Sigmoid colon (tissue), 6 donors: ENCODE measurements at regions not wholly inside any gene's neighbourhood (a gene's known extent, or its start where the extent isn't known, plus 50 kb on each side); places are given as distances from the start of the nearest gene placed in this dataset.

Experiments used
- DNase-seq: peaks from one replicate; pipeline ENCODE4 v3.0.0-alpha.2; 2019
- H3K27ac ChIP-seq, 4 donors: fragments of 200-600 bp; sonication (generic); one replicate each; pipeline ENCODE4 v1.5.1; 2016 to 2019; ENCODE audit warnings: mild to moderate bottlenecking in 1 of 4
- H3K27me3 ChIP-seq, 3 donors: fragments of 200-600 bp; sonication (generic); one replicate each; pipeline ENCODE4 v1.5.1; 2019; ENCODE audit warnings: mild to moderate bottlenecking in 1 of 3
- H3K36me3 ChIP-seq, 4 donors: fragments of 200-600 bp; sonication (generic); one replicate each; pipeline ENCODE4 v1.5.1; 2016 to 2019
- H3K4me1 ChIP-seq, 4 donors: fragments of 200-600 bp; sonication (generic); one replicate each; pipeline ENCODE4 v1.5.1; 2017 to 2019
- H3K4me3 ChIP-seq, 4 donors: fragments of 200-600 bp; sonication (generic); one replicate each; pipeline ENCODE4 v1.5.1; 2017 to 2019; ENCODE audit warnings: mild to moderate bottlenecking in 2 of 4, moderate library complexity in 1 of 4
- H3K9me3 ChIP-seq, 4 donors: fragments of 200-600 bp in 3 of 4; sonication (generic) in 3 of 4; one replicate each; pipeline versions ENCODE4 v1.5.1 to v1.6.1; 2013 to 2019
- EP300 ChIP-seq, 4 donors: sonication (generic); formaldehyde crosslinking; IDR thresholded peaks; one replicate each; pipeline ENCODE4 v1.6.1; 2017; ENCODE audit warnings: antibody characterized with exemption in 4 of 4
- POLR2A ChIP-seq, 2 donors: fragments of 450-650 bp; IDR thresholded peaks; one replicate each; pipeline ENCODE4 v1.6.1; 2016; ENCODE audit warnings: antibody characterized with exemption in 2 of 2, mild to moderate bottlenecking in 2 of 2, moderate library complexity in 2 of 2
- POLR2AphosphoS5 ChIP-seq, 4 donors: sonication (generic); formaldehyde crosslinking; IDR thresholded peaks; one replicate each; pipeline ENCODE4 v1.6.1; 2017; ENCODE audit warnings: antibody characterized with exemption in 4 of 4
- WGBS, 2 donors: extraction: QIAGEN DNeasy Blood & Tissue Kit; methylation state at CpG; one replicate each; pipeline ENCODE4 v1.1.7; 2013; 5-methylcytosine and 5-hydroxymethylcytosine counted together
- intact Hi-C: fragments of 100-400 bp; cut with DNase I; formaldehyde crosslinking; loops from one replicate; pipeline ENCODE4 v1.15.1; 2023
- TF ChIP-seq, protein P1 (sequence below), 4 experiments: fragments of 450-650 bp in 3 of 4; fragments of 200-600 bp in 1 of 4; IDR thresholded peaks; one replicate each; pipeline ENCODE4 v1.5.1; 2016 to 2019; ENCODE audit warnings: antibody characterized with exemption in 4 of 4, mild to moderate bottlenecking in 3 of 4, moderate library complexity in 2 of 4
- donor health status: healthy with polysubstance abuse.
- donor health status: healthy.

DNA sequence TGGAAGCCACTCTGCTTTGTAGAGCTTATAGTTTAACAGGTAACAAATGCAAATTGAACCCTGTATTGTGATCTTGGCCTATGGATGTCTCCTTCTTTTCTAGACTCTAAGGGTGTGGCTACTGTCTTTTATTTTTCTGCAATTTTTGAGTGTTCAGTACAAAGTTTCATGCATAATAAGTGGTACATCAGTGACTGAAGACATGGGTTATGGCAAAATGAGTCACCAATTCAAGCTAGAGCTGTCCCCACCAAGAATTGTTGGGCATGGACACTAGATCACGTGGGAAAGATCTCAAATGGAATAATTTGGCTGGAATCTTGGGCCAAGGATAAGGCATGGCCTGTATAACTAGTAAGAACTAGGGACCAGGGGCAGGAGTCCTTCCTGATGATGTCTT, 228.4 kb upstream of the N4BP1 start:
- TF ChIP-seq, protein P1, sequence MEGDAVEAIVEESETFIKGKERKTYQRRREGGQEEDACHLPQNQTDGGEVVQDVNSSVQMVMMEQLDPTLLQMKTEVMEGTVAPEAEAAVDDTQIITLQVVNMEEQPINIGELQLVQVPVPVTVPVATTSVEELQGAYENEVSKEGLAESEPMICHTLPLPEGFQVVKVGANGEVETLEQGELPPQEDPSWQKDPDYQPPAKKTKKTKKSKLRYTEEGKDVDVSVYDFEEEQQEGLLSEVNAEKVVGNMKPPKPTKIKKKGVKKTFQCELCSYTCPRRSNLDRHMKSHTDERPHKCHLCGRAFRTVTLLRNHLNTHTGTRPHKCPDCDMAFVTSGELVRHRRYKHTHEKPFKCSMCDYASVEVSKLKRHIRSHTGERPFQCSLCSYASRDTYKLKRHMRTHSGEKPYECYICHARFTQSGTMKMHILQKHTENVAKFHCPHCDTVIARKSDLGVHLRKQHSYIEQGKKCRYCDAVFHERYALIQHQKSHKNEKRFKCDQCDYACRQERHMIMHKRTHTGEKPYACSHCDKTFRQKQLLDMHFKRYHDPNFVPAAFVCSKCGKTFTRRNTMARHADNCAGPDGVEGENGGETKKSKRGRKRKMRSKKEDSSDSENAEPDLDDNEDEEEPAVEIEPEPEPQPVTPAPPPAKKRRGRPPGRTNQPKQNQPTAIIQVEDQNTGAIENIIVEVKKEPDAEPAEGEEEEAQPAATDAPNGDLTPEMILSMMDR (IDR thresholded peaks at IDR 0.05) = no peak
- TF ChIP-seq POLR2A (IDR thresholded peaks at IDR 0.05) (no peak), POLR2AphosphoS5 (IDR thresholded peaks at IDR 0.05) (no peak), EP300 (IDR thresholded peaks at IDR 0.05) (no peak)
- Histone ChIP-seq H3K36me3 (no peaks in the 10 kb centered on the region), H3K4me1 (no peaks in the 10 kb centered on the region), H3K9me3 (no peaks in the 10 kb centered on the region), H3K4me3 (no peak overlapping the region), H3K27me3 (no peaks in the 10 kb centered on the region), H3K27ac (no peak overlapping the region)
- WGBS, 2 donors = 9 to 51% methylated on average over 1 of the region's 1 CpG
- no peak for DNase-seq
- intact Hi-C loops = loop anchor here (10.0 kb wide), 1 partner anchor 516 kb away; no protein-coding TSS in a partner anchor

DNA sequence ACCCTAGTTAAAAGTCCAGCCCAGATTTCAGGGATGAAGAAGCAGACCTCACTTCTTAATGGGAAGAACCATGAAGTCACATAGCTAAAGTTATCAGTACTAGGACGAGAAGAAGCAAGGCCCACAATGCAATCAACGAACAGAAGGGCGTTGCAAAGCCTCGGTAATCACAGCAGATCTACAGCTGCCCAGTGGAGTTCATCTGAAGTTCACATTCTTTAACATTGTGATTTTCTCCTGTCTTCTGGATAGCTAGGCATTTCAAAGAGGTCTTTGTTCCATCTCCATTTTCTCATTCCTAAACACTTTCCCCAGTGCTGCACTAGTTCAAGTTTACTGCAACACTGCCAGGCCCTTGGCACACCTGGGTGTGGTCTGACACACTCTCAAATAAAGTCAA, 226.7 kb upstream of the N4BP1 start:
- no peaks in the 10 kb centered on the region for H3K4me1 ChIP-seq
- H3K9me3 ChIP-seq = no peaks in the 10 kb centered on the region
- no peak overlapping the region for H3K27ac ChIP-seq
- H3K4me3 ChIP-seq = no peak overlapping the region
- WGBS, 2 donors = 44 to 68% methylated on average over 4 of the region's 4 CpGs
- no peak for DNase-seq
- intact Hi-C loops = loop anchor here (10.0 kb wide), 1 partner anchor 518 kb away; no protein-coding TSS in a partner anchor
- no peaks in the 10 kb centered on the region for H3K36me3 ChIP-seq
- H3K27me3 ChIP-seq = no peaks in the 10 kb centered on the region
- TF ChIP-seq, protein P1 (IDR thresholded peaks at IDR 0.05) = no peak
- no peak for TF ChIP-seq EP300 (IDR thresholded peaks at IDR 0.05)
- TF ChIP-seq POLR2A (IDR thresholded peaks at IDR 0.05) = no peak
- no peak for TF ChIP-seq POLR2AphosphoS5 (IDR thresholded peaks at IDR 0.05)

GRCh38 chr16:48836067-48836466, 226.1 kb upstream of the N4BP1 start:
- no peak overlapping the region for H3K4me3 ChIP-seq
- no peaks in the 10 kb centered on the region for H3K9me3 ChIP-seq
- WGBS, 2 donors = 95 to 96% methylated on average over 2 of the region's 2 CpGs
- H3K27me3 ChIP-seq = no peaks in the 10 kb centered on the region
- no peaks in the 10 kb centered on the region for H3K4me1 ChIP-seq
- TF ChIP-seq EP300 (IDR thresholded peaks at IDR 0.05) (no peak), POLR2A (IDR thresholded peaks at IDR 0.05) (no peak), POLR2AphosphoS5 (IDR thresholded peaks at IDR 0.05) (no peak)
- TF ChIP-seq, protein P1 (IDR thresholded peaks at IDR 0.05) = no peak
- H3K36me3 ChIP-seq = no peaks in the 10 kb centered on the region
- no peak for DNase-seq
- H3K27ac ChIP-seq = no peak overlapping the region
- intact Hi-C loops = loop anchor here (10.0 kb wide), 1 partner anchor 519 kb away; no protein-coding TSS in a partner anchor

- Histone ChIP-seq H3K27me3 (no peaks in the 10 kb centered on the region), H3K36me3 (no peaks in the 10 kb centered on the region), H3K4me3 (no peak overlapping the region), H3K9me3 (no peaks in the 10 kb centered on the region), H3K4me1 (no peaks in the 10 kb centered on the region), H3K27ac (no peak overlapping the region)
- intact Hi-C loops = loop anchor here (10.0 kb wide), 1 partner anchor 520 kb away; no protein-coding TSS in a partner anchor
- TF ChIP-seq POLR2AphosphoS5 (IDR thresholded peaks at IDR 0.05) (no peak), EP300 (IDR thresholded peaks at IDR 0.05) (no peak), POLR2A (IDR thresholded peaks at IDR 0.05) (no peak)
- TF ChIP-seq, protein P1 (IDR thresholded peaks at IDR 0.05) = no peak
- 10 to 16% methylated on average over 1 of the region's 1 CpG for WGBS, 2 donors
- no peak for DNase-seq
Measured at GRCh38 chr16:48834576-48834975, 224.6 kb upstream of the N4BP1 start.

GRCh38 chr16:48833461-48833860, 223.5 kb upstream of the N4BP1 start:
- intact Hi-C loops = loop anchor here (10.0 kb wide), 1 partner anchor 521 kb away; no protein-coding TSS in a partner anchor
- H3K27me3 ChIP-seq = no peaks in the 10 kb centered on the region
- WGBS, 2 donors = 23 to 41% methylated on average over 2 of the region's 2 CpGs
- no peak for DNase-seq
- TF ChIP-seq POLR2AphosphoS5 (IDR thresholded peaks at IDR 0.05) (no peak), EP300 (IDR thresholded peaks at IDR 0.05) (no peak), POLR2A (IDR thresholded peaks at IDR 0.05) (no peak)
- TF ChIP-seq, protein P1 (IDR thresholded peaks at IDR 0.05) = no peak
- H3K27ac ChIP-seq = no peak overlapping the region
- H3K36me3 ChIP-seq = no peaks in the 10 kb centered on the region
- H3K4me1 ChIP-seq = no peaks in the 10 kb centered on the region
- H3K9me3 ChIP-seq = no peaks in the 10 kb centered on the region
- no peak overlapping the region for H3K4me3 ChIP-seq
